ENCODE measurements at regions not wholly inside any gene's neighbourhood (a gene's known extent, or its start where the extent isn't known, plus 50 kb on each side); places are given as distances from the start of the nearest gene placed in this dataset.
A peak's percentile ranks its signal among the peaks of the same experiment; 100 is the strongest.
"Not testable (repeated sequence)": the region's sequence is repeated elsewhere in the genome, so short reads cannot be mapped to it uniquely, and the experiment has no call there.

- no peak for DNase-seq
Observed at GRCh38 chr7:93048136-93048930, 69.4 kb downstream of the SAMD9 start.

- no peak for DNase-seq
Observed at GRCh38 chr7:93047514-93048099, 70.2 kb downstream of the SAMD9 start.

DNA sequence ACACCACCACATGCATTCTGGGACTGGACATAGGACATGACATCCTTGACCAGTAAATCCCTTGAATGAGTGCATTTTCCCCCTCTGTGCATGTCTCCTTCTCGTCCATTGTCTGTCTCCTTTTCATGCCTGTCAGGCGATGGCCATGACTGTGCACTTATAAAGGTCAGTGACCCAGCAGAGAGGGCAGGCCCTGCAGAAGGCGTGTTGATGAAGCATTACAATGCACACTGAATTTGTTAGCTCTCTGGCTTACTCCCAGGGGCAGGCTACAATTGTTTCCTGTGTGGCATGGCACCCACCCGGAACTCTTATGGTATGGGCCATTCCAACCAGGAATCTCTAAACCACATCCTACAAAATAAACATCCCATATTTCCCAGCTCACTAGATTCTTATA, 71.1 kb downstream of the SAMD9 start:
- peak; percentile 30 for DNase-seq

GRCh38 chr7:93044147-93044810, 73.5 kb downstream of the SAMD9 start:
- peak; percentile 67 for DNase-seq

DNA sequence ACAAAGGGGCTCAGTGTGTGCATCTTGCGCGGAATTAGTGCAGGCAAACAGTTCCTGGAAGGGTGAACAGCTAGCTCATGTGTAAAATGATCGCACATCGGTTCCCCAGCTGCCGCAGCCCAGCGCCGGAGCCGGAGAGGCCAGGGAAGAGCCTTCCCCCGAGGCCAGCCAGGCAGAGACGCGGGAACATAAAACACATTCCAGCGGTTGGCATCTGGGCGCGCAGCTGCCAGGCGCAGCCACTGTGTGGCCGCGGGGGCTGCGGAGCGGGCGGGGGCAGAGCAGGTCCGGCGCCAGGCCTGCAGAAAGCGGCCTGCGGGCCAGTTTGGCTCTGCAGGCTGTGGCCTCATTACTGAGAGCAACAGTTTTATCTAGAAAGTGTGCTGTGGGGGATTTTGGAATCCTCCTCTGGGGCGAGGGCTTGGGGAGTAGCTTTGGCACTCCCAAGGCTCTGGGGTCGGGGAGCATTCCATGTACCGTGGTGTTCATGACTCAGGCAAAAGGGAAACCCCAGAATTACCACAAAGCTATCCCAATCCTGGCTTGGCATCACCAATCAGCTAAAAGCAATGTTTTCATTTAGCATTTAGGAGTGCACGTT, 74.3 kb downstream of the SAMD9 start:
- peak; percentile 97 for DNase-seq

DNA sequence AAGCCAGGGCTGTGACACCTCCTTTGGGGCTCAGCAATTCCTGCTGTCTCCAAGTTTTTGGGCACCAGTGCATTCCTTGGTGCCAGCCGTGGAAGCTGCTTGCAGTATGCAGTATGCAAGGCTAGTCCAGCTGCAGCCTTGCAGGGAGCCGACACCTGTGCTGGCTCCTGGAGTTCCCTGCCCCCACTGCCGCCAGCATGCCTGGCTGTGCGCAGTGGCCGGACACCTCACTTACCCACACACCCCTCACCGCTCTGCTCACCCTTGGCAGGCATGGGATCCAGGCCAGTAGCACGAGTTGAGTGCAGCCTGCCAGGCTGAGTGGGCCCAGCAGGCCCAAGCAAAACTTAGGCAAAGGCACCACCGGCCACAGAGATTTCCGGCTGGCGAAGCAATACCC, 77.4 kb downstream of the SAMD9 start:
- DNase-seq = no peak

DNA sequence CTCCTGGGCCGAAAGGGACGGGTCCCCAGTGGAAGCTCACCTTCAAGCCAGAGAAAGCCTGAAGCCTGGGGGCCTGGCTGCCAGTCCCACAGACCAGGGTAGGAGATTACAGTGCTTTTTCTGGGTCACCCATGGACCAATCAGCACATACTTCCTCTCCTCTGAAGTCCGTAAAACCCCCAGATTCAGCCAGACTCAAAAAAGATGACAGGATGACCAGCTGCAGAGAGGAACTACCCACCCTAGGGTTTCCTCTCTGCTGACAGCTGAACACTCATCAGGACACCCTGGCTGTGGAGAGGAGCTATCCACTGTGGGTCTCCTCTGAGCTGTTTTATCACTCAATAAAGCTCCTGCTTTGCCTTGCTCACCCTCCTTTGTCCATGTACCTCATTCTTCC, 78.0 kb downstream of the SAMD9 start:
- no peak for DNase-seq

- no peak for DNase-seq
Observed at GRCh38 chr7:93039282-93039681, 78.5 kb downstream of the SAMD9 start.

GRCh38 chr7:93036807-93037206, 81.0 kb downstream of the SAMD9 start:
- DNase-seq = no peak

GRCh38 chr7:93036149-93036640, 81.6 kb downstream of the SAMD9 start:
- no peak for DNase-seq

DNA sequence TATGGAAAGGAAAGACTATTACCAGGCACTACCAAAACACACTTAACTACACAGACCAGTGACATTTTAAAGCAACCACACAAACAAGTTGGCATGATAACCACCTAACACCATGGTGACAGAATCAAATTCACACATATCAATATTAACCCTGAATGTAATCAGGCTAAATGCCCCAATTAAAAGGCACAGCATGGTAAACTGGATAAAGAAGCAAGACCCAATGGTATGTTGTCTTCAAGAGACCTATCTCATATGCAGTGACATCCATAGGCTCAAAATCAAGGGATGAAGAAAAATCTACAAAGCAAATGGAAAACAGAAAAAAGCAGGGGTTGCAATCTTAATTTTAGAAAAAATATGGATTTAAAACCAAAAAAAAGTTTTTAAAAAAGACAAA, 86.0 kb downstream of the SAMD9 start:
- DNase-seq = no peak

GRCh38 chr7:93030605-93031225, 87.1 kb downstream of the SAMD9 start:
- DNase-seq = no peak

DNA sequence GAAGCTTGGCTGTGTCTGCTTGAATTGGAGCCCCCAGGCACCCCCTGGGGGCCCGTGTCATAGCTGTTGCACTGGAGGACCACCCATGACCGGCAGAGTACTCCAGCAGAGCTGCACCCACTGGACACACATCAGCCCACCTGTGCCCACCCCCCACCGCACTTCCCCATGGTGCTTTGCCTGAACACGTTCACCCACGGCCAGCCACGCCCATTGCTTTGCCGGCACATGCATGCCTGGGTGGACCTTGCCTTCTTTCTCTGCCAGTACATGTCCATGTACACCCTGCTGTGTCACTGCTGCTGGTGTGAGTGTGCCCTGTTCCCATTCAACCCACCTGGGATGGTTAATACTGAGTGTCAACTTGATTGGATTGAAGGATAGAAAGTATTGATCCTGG, 88.7 kb downstream of the SAMD9 start:
- DNase-seq = no peak

- no peak for DNase-seq
Observed at GRCh38 chr7:93028610-93029009, 89.2 kb downstream of the SAMD9 start.

DNA sequence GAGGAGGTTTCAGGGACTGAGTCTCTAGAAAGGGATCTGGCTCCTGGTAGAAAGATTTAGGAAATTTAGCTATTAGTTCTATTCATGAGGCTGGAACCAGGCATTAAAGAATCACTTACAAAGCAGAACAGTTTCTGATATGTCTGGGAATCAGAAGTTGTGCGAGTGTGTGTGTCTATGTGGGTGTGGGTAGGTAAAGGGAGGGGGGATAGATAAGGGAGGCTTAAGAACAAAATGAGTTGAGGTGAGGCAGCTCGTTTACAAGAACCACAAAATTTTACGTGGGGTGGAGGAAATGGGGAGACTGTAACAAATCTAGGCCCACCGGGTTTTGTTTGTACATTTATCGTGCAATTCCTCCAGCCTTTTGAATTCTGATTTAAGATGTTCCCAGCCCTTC, 90.7 kb downstream of the SAMD9 start:
- no peak for DNase-seq

GRCh38 chr7:93026425-93026824, 91.4 kb downstream of the SAMD9 start:
- DNase-seq = no peak

GRCh38 chr7:93025389-93025788, 92.4 kb downstream of the SAMD9 start:
- DNase-seq = no peak

- DNase-seq = not testable (repeated sequence)
Observed at GRCh38 chr7:93022931-93023478, 94.8 kb downstream of the SAMD9 start.

DNA sequence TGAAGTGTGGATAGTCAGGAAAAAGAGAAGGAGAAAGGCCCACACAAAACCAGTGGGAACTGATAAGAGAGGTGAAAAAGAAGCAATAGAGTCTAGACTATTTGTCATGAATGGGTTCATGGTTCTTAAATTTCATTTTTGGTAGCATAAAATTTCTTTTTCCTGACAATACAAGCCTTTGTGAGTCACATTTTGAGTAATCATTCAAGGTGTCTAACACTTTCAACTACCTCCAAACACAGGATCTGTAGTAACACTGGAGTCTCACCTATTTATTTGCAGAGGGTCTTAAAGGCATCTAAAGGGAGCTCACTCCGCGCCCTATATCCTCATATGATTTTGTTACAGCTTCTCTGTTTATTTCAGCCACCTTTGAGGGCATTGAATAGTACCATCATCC, 96.0 kb downstream of the SAMD9 start:
- no peak for DNase-seq

- DNase-seq = no peak
Observed at GRCh38 chr7:93018716-93019115, 99.1 kb downstream of the SAMD9 start.

DNA sequence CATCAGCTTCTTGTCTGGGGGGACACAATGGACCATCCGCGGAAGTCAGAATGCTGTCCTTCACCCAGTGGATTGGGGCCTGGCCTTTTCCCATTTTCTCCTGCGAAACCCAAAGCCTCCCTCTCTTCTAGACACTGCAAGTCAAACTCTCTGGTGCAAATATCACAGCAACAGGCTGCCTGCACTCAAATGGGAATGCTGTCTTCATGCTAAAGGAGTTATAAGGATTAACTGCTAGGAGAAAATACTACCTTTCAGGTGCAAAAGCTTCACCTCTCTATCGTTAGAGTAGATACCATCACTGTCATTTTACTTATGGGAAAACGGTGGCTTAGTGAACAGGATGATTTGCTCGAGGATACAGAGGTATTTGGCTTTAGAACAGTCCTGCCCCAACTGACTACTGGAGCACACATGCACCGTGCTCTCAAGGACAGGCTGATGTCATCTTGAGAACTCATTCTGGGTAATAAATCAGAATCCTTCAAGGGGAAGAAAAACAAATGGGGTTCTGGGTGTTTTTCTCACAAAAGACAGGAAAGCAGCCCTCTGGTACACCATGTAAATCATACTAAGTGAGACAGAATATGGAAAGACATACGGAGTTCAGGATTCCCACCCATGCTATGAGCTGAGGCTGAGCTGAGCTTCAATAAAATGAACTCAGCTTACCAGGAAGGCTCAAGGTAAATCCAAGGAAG, 100.9 kb downstream of the SAMD9 start:
- no peak for DNase-seq

All from NCI-H226 (cell line).